Uterus (tissue), 3 donors: ENCODE measurements at regions not wholly inside any gene's neighbourhood (a gene's known extent, or its start where the extent isn't known, plus 50 kb on each side); places are given as distances from the start of the nearest gene placed in this dataset.

Source experiments
- DNase-seq, 2 donors: peaks; one replicate each; pipeline ENCODE4 v3.0.0-alpha.2; 2019 to 2020
- H3K27ac ChIP-seq, 2 donors: fragments of 200-600 bp; sonication (generic); 1 replicate in 1 of 2; 2 replicates in 1 of 2; pipeline ENCODE4 v1.5.1; 2016 to 2018
- H3K27me3 ChIP-seq, 2 donors: fragments of 200-600 bp; sonication (generic); one replicate each; pipeline ENCODE4 v1.5.1; 2018 to 2019; ENCODE audit warnings: control low read depth in 1 of 2
- H3K36me3 ChIP-seq, 2 donors: fragments of 200-600 bp; sonication (generic); one replicate each; pipeline ENCODE4 v1.5.1; 2019; ENCODE audit warnings: control low read depth in 1 of 2
- H3K4me1 ChIP-seq, 2 donors: fragments of 200-600 bp; sonication (generic); one replicate each; pipeline ENCODE4 v1.5.1; 2018 to 2019; ENCODE audit warnings: control low read depth in 1 of 2
- H3K4me3 ChIP-seq, 2 donors: fragments of 200-600 bp; sonication (generic); 1 replicate in 1 of 2; 2 replicates in 1 of 2; pipeline ENCODE4 v1.5.1; 2018 to 2019; ENCODE audit warnings: mild to moderate bottlenecking in 1 of 2
- H3K9me3 ChIP-seq, 2 donors: fragments of 200-600 bp; sonication (generic); one replicate each; pipeline ENCODE4 v1.5.1; 2019; ENCODE audit warnings: control low read depth in 1 of 2
- CTCF ChIP-seq, 4 experiments: fragments of 200-600 bp in 2 of 4; fragments of 450-650 bp in 2 of 4; sonication (generic) in 2 of 4; IDR thresholded peaks; one replicate each; pipeline ENCODE4 v1.5.1; 2016 to 2019; ENCODE audit warnings: antibody characterized with exemption in 4 of 4, mild to moderate bottlenecking in 2 of 4, moderate library complexity in 1 of 4
- POLR2A ChIP-seq, 2 donors: fragments of 450-650 bp; IDR thresholded peaks; one replicate each; pipeline ENCODE4 v1.6.1; 2016; ENCODE audit warnings: antibody characterized with exemption in 2 of 2, mild to moderate bottlenecking in 1 of 2, moderate library complexity in 1 of 2
- intact Hi-C: fragments of 100-400 bp; cut with DNase I; formaldehyde crosslinking; loops from one replicate; pipeline ENCODE4 v1.15.1; 2023; ENCODE audit warnings: low total_unique reads
- donor health status: DM: yes; HTN: yes; CAD: no.

GRCh38 chr15:92520914-92521623 is 127.4 kb downstream of the ST8SIA2 start:
- H3K27me3 ChIP-seq, result no peaks in the 10 kb centered on the region
- no peak for DNase-seq
- H3K9me3 ChIP-seq, result no peaks in the 10 kb centered on the region
- no peak overlapping the region for H3K27ac ChIP-seq
- no peak for TF ChIP-seq POLR2A (IDR thresholded peaks at IDR 0.05)
- intact Hi-C loops, result loop anchor here (10.0 kb wide), 1 partner anchor 194 kb away; no protein-coding TSS in a partner anchor
- H3K4me3 ChIP-seq, result no peak overlapping the region
- H3K4me1 ChIP-seq, result no peaks in the 10 kb centered on the region
- H3K36me3 ChIP-seq, result no peaks in the 10 kb centered on the region

- TF ChIP-seq CTCF (IDR thresholded peaks at IDR 0.05) (no peak), POLR2A (IDR thresholded peaks at IDR 0.05) (no peak)
- Histone ChIP-seq H3K9me3 (no peaks in the 10 kb centered on the region), H3K4me3 (no peak overlapping the region), H3K36me3 (no peaks in the 10 kb centered on the region), H3K27ac (no peak overlapping the region), H3K27me3 (no peaks in the 10 kb centered on the region), H3K4me1 (no peaks in the 10 kb centered on the region)
- no peak for DNase-seq
- intact Hi-C loops, result loop anchor here (10.0 kb wide), 1 partner anchor 195 kb away; no protein-coding TSS in a partner anchor
Observed at GRCh38 chr15:92519709-92520108, 126.0 kb downstream of the ST8SIA2 start.
